ENCODE measurements at regions not wholly inside any gene's neighbourhood (a gene's known extent, or its start where the extent isn't known, plus 50 kb on each side); places are given as distances from the start of the nearest gene placed in this dataset.

- H3K27me3 ChIP-seq (ENCODE audit: control insufficient read depth, insufficient read depth, low read length) = 0 out of 2 replicates have a peak, but pooled peaks cover 5% of the 10 kb centered on the region
- H4K20me1 ChIP-seq (ENCODE audit: insufficient read depth, low read length) = no peaks in the 10 kb centered on the region
- no peak overlapping the region for H2AK9ac ChIP-seq (replicated peaks; ENCODE audit: low read depth, low read length, poor library complexity)
- in situ Hi-C loops (cut with MboI; ENCODE audit: low sequenced_read_pairs) (no loop called here), dilution Hi-C loops (cut with HindIII; ENCODE audit: low sequenced_read_pairs, unreplicated experiment) (no loop called here), intact Hi-C loops (cut with micrococcal nuclease) (no loop called here)
- no peak overlapping the region for H3K4me2 ChIP-seq (ENCODE audit: low read depth, low read length)
- H4K8ac ChIP-seq (ENCODE audit: low read depth in 2 of 2, low read length in 2 of 2) = no peak overlapping the region
- H2BK5ac ChIP-seq (ENCODE audit: low read depth, low read length, poor library complexity, severe bottlenecking) = no peak overlapping the region
- H3K9me3 ChIP-seq (ENCODE audit: control insufficient read depth, insufficient read depth, low read length) = no peaks in the 10 kb centered on the region
- no peaks in the 10 kb centered on the region for H3K79me1 ChIP-seq (ENCODE audit: low read depth in 1 of 2, low read length in 2 of 2)
- no peak overlapping the region for H3K23ac ChIP-seq (ENCODE audit: low read depth, low read length)
- no TSS peak for BruUV-seq (replicated peaks)
- no peak overlapping the region for H3K9ac ChIP-seq (ENCODE audit: low read depth, low read length)
- H2BK120ac ChIP-seq (ENCODE audit: low read depth, low read length) = no peak overlapping the region
- no CpG with 5 or more reads among the region's 6 CpGs for whole genome bisulfite sequencing, 2 experiments (ENCODE audit: extremely low coverage in 2 of 2, insufficient read length in 1 of 2)
- no peak overlapping the region for H4K5ac ChIP-seq (ENCODE audit: low read depth, low read length)
- no peaks in the 10 kb centered on the region for H3K4me1 ChIP-seq (ENCODE audit: control insufficient read depth, insufficient read depth, low read length)
- H2AFZ ChIP-seq (replicated peaks; ENCODE audit: low read length, poor library complexity) = no peak overlapping the region
- no peak overlapping the region for H3K27ac ChIP-seq (ENCODE audit: insufficient read depth, low read length)
- H2BK20ac ChIP-seq (ENCODE audit: low read depth, low read length) = no peak overlapping the region
- H3K9me1 ChIP-seq (ENCODE audit: insufficient read depth, low read length) = no peaks in the 10 kb centered on the region
- no peak overlapping the region for H2BK15ac ChIP-seq (ENCODE audit: low read depth, low read length)
- H3K4me3 ChIP-seq (ENCODE audit: insufficient read depth, low read depth, low read length) = no peak overlapping the region
- no peak overlapping the region for H3K4ac ChIP-seq (ENCODE audit: low read depth, low read length)
- H2AK5ac ChIP-seq (ENCODE audit: low read depth, low read length) = no peak overlapping the region
- H3K56ac ChIP-seq (ENCODE audit: extremely low read depth, insufficient read depth, low read length) = no peak overlapping the region
- no peaks in the 10 kb centered on the region for H3K36me3 ChIP-seq (ENCODE audit: control insufficient read depth, insufficient read depth, low read length)
- TF ChIP-seq POLR2A (IDR thresholded peaks at IDR 0.05; ENCODE audit: low read depth, low read length) (no peak), SMC3 (IDR thresholded peaks at IDR 0.05; ENCODE audit: low read depth, low read length) (no peak), BHLHE40 (IDR thresholded peaks at IDR 0.05; ENCODE audit: low read depth, low read length) (no peak), CTCF (conservative IDR thresholded peaks at IDR 0.05; ENCODE audit: low read depth, low read length) (no peak), ELK1 (IDR thresholded peaks at IDR 0.05; ENCODE audit: borderline replicate concordance, low read depth, low read length) (no peak), MXI1 (IDR thresholded peaks at IDR 0.05; ENCODE audit: borderline replicate concordance, low read depth, low read length) (no peak), CHD1 (IDR thresholded peaks at IDR 0.05; ENCODE audit: low read depth, low read length) (no peak), MAFK (IDR thresholded peaks at IDR 0.05; ENCODE audit: low read depth, low read length) (no peak), RCOR1 (IDR thresholded peaks at IDR 0.05; ENCODE audit: insufficient replicate concordance, low read length) (no peak), USF2 (IDR thresholded peaks at IDR 0.05; ENCODE audit: low read depth, low read length) (no peak), CEBPB (IDR thresholded peaks at IDR 0.05; ENCODE audit: low read depth, low read length) (no peak)
- H4K91ac ChIP-seq (ENCODE audit: insufficient read depth, low read depth, low read length) = no peak overlapping the region
- no peak overlapping the region for H3K18ac ChIP-seq (ENCODE audit: low read depth, low read length)
- POLR2A ChIA-PET (ENCODE audit: unreplicated experiment) = no interaction called here
- no peak overlapping the region for H3K14ac ChIP-seq (replicated peaks; ENCODE audit: low read depth, low read length)
- DNase-seq (no peak), ATAC-seq (ENCODE audit: low read depth) (no peak)
- CTCF ChIA-PET = no interaction called here
These were observed 68.6 kb downstream of the RESF1 start for GRCh38 chr12:32027684-32028365.

Data from IMR-90 (cell line).